Karpas-422 (cell line): ENCODE measurements at regions not wholly inside any gene's neighbourhood (a gene's known extent, or its start where the extent isn't known, plus 50 kb on each side); places are given as distances from the start of the nearest gene placed in this dataset.
"Not testable (repeated sequence)": the region's sequence is repeated elsewhere in the genome, so short reads cannot be mapped to it uniquely, and the experiment has no call there.

Experiments used
- DNase-seq: peaks from one replicate; pipeline ENCODE4 v3.0.0-alpha.2; 2015
- H2AFZ ChIP-seq: fragments of 200-600 bp; sonication (generic); 2 replicates; pipeline ENCODE4 v1.6.1; 2014; ENCODE audit warnings: antibody characterized with exemption, low read length, mixed read lengths
- H3K27ac ChIP-seq: fragments of 200-600 bp; sonication (generic); 2 replicates; pipeline ENCODE4 v1.5.1; 2014; ENCODE audit warnings: mild to moderate bottlenecking, low read length, moderate library complexity
- H3K27me3 ChIP-seq: fragments of 200-600 bp; sonication (generic); 2 replicates; pipeline ENCODE4 v1.6.1; 2014; ENCODE audit warnings: low read length, mixed read lengths
- H3K36me3 ChIP-seq: fragments of 200-600 bp; sonication (generic); 2 replicates; pipeline ENCODE4 v1.6.1; 2014; ENCODE audit warnings: low read length, mixed read lengths; ENCODE audit not compliant: insufficient read depth
- H3K4me1 ChIP-seq: fragments of 200-600 bp; sonication (generic); 2 replicates; pipeline ENCODE4 v1.6.1; 2014; ENCODE audit warnings: mild to moderate bottlenecking, low read length, mixed read lengths
- H3K4me2 ChIP-seq: fragments of 200-600 bp; sonication (generic); 2 replicates; pipeline ENCODE4 v1.6.1; 2014; ENCODE audit warnings: low read length, low read depth, mild to moderate bottlenecking; ENCODE audit not compliant: poor library complexity, severe bottlenecking
- H3K4me3 ChIP-seq: fragments of 200-600 bp; sonication (generic); 2 replicates; pipeline ENCODE4 v1.5.1; 2014; ENCODE audit warnings: mild to moderate bottlenecking, antibody characterized with exemption, low read length, mixed read lengths
- H3K79me2 ChIP-seq: fragments of 200-600 bp; sonication (generic); 2 replicates; pipeline ENCODE4 v1.6.1; 2014; ENCODE audit warnings: mild to moderate bottlenecking, low read length, mixed read lengths
- H3K9ac ChIP-seq: fragments of 200-600 bp; sonication (generic); 2 replicates; pipeline ENCODE4 v1.6.0; 2014; ENCODE audit warnings: low read length
- H3K9me2 ChIP-seq: fragments of 200-600 bp; sonication (generic), shearing (Covaris generic); replicated peaks from 2 replicates; pipeline ENCODE4 v1.6.0; 2014; ENCODE audit warnings: mild to moderate bottlenecking, low read length, moderate library complexity; ENCODE audit not compliant: insufficient read depth
- H3K9me3 ChIP-seq: fragments of 300-700, 200-600 bp; sonication (generic); 2 replicates; pipeline ENCODE4 v1.6.1; 2014; ENCODE audit warnings: low read length, mixed read lengths
- H4K20me1 ChIP-seq: fragments of 200-600 bp; sonication (generic); 2 replicates; pipeline ENCODE4 v1.6.1; 2014; ENCODE audit warnings: mild to moderate bottlenecking, antibody characterized with exemption, low read length, low read depth; ENCODE audit not compliant: insufficient read depth

DNA sequence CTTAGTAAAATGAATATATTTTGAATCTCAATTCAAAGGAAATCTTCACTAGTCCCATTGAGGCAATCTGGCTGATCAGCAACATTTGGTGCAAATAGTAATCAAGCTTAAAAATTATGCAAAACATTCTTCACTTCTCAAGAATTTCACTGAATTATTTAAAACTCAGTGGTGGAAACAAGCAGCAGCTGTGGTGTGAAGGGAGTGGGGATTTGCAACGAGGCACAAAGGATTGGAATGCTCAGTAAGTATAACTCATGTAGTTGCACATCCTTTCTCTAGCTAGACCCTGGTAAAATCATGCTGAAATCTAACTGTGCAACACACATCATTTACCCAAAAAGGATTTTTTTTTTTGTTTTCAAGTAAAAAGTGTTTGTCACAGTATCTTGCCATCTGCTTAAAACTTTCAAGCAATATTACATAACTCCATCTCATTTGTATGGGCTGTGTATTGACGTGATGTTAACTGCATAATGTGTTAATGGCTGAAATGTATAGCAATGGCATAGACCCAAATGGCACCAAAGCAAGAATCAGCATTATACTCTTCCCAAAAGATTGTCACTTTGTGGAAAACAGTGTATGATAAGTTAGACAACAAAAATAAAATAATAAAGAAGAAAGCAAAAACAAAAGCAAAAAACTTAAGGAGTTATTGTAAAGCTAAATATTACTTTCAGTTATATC lies 816.6 kb downstream of the EPHA3 start:
- no peak overlapping the region for H3K27ac ChIP-seq
- H3K4me2 ChIP-seq, result no peak overlapping the region
- H3K27me3 ChIP-seq, result no peaks in the 10 kb centered on the region
- no peaks in the 10 kb centered on the region for H3K9me2 ChIP-seq
- H3K4me3 ChIP-seq, result no peak overlapping the region
- H3K36me3 ChIP-seq, result no peaks in the 10 kb centered on the region
- no peak for DNase-seq
- no peaks in the 10 kb centered on the region for H3K79me2 ChIP-seq
- H3K9ac ChIP-seq, result no peak overlapping the region
- H2AFZ ChIP-seq, result no peak overlapping the region
- no peaks in the 10 kb centered on the region for H3K4me1 ChIP-seq
- H4K20me1 ChIP-seq, result no peaks in the 10 kb centered on the region
- peaks cover 8% of the 10 kb centered on the region; the same call in 1 of the 2 replicates for H3K9me3 ChIP-seq

DNA sequence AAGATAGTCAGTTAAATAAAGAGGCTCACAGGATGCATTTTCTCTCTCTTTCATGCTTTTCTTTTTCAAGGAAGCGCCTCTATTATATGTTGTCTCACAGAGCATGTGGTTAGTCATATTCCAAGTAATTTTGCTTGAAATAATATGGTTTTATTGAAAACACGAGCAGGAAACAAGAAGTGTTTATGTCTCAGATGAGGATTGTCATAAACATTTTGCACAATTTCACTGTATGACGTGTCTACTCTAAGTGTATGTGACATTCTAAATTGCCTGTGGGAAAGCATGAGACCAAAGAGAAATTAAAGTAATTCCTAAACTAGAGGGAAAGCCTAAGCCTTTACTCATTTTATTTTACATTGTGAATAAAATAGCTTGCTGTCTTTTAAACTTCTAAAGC lies 818.6 kb downstream of the EPHA3 start:
- H3K27me3 ChIP-seq, result no peaks in the 10 kb centered on the region
- no peak overlapping the region for H3K4me2 ChIP-seq
- no peaks in the 10 kb centered on the region for H3K36me3 ChIP-seq
- no peaks in the 10 kb centered on the region for H3K4me1 ChIP-seq
- no peak overlapping the region for H3K4me3 ChIP-seq
- no peak for DNase-seq
- peaks cover 5% of the 10 kb centered on the region; the same call in 1 of the 2 replicates for H3K9me3 ChIP-seq
- H3K9me2 ChIP-seq, result no peaks in the 10 kb centered on the region
- H2AFZ ChIP-seq, result no peak overlapping the region
- no peak overlapping the region for H3K9ac ChIP-seq
- no peak overlapping the region for H3K27ac ChIP-seq
- no peaks in the 10 kb centered on the region for H3K79me2 ChIP-seq
- H4K20me1 ChIP-seq, result no peaks in the 10 kb centered on the region

- no peak overlapping the region for H3K4me2 ChIP-seq
- H3K4me1 ChIP-seq, result no peaks in the 10 kb centered on the region
- H3K4me3 ChIP-seq, result no peak overlapping the region
- peaks cover 12% of the 10 kb centered on the region; the same call in 1 of the 2 replicates for H3K9me3 ChIP-seq
- no peak for DNase-seq
- no peaks in the 10 kb centered on the region for H3K36me3 ChIP-seq
- H3K9me2 ChIP-seq, result no peaks in the 10 kb centered on the region
- H3K27me3 ChIP-seq, result no peaks in the 10 kb centered on the region
- no peaks in the 10 kb centered on the region for H3K79me2 ChIP-seq
- H3K9ac ChIP-seq, result no peak overlapping the region
- H3K27ac ChIP-seq, result no peak overlapping the region
- no peaks in the 10 kb centered on the region for H4K20me1 ChIP-seq
- H2AFZ ChIP-seq, result no peak overlapping the region
Measured at GRCh38 chr3:89932882-89933281, 825.5 kb downstream of the EPHA3 start.

- not testable (repeated sequence) for H2AFZ ChIP-seq, H3K27ac ChIP-seq, H3K4me2 ChIP-seq, H3K9me2 ChIP-seq, H4K20me1 ChIP-seq, H3K36me3 ChIP-seq, H3K4me3 ChIP-seq, H3K4me1 ChIP-seq, H3K27me3 ChIP-seq, H3K9me3 ChIP-seq, H3K79me2 ChIP-seq, DNase-seq, H3K9ac ChIP-seq
Measured at GRCh38 chr3:89944461-89944860, 837.0 kb downstream of the EPHA3 start.

DNA sequence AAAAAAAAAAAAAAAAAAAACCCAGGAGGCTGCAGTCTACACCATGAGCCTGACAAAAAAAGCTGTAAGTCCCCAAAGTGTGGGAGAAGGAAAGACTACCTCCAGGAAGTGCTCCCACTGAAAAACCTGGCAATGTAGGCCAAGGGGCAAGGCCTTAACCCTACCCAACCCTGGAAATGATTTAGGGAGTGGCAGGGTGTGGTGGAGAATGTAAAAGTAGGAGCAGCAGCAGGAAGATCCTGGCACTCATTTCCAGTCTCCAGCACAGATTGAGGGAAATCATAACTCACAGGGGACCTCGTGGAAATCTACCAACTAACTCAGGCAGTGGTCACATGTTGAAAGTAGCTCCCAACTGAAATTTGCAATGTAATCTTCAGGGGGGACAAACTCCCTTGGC lies 839.5 kb downstream of the EPHA3 start:
- Histone ChIP-seq H3K4me3 (no peak overlapping the region), H3K9me3 (no peaks in the 10 kb centered on the region; the same call in 1 of the 2 replicates), H3K79me2 (no peaks in the 10 kb centered on the region), H3K27ac (no peak overlapping the region), H3K9ac (no peak overlapping the region), H4K20me1 (no peaks in the 10 kb centered on the region), H3K4me2 (no peak overlapping the region), H2AFZ (no peak overlapping the region), H3K36me3 (no peaks in the 10 kb centered on the region), H3K27me3 (no peaks in the 10 kb centered on the region), H3K9me2 (no peaks in the 10 kb centered on the region), H3K4me1 (no peaks in the 10 kb centered on the region)
- DNase-seq, result no peak

- Histone ChIP-seq H4K20me1 (no peaks in the 10 kb centered on the region), H3K9ac (no peak overlapping the region), H3K4me2 (no peak overlapping the region)
Measured at GRCh38 chr3:89947337-89947954, 840.0 kb downstream of the EPHA3 start.

GRCh38 chr3:89948008-89948407 lies 840.6 kb downstream of the EPHA3 start:
- Histone ChIP-seq H3K36me3 (no peaks in the 10 kb centered on the region), H3K4me2 (no peak overlapping the region), H2AFZ (no peak overlapping the region), H3K4me3 (no peak overlapping the region), H3K9me3 (no peaks in the 10 kb centered on the region; the same call in 1 of the 2 replicates), H3K27ac (no peak overlapping the region), H3K27me3 (no peaks in the 10 kb centered on the region), H3K4me1 (no peaks in the 10 kb centered on the region), H3K9me2 (no peaks in the 10 kb centered on the region), H3K79me2 (no peaks in the 10 kb centered on the region), H3K9ac (no peak overlapping the region), H4K20me1 (no peaks in the 10 kb centered on the region)
- DNase-seq, result no peak

More at GRCh38 chr3:89947337-89947954, 840.0 kb downstream of the EPHA3 start:
- H3K9me3 ChIP-seq, result no peaks in the 10 kb centered on the region; the same call in 1 of the 2 replicates
- H3K4me1 ChIP-seq, result no peaks in the 10 kb centered on the region
- DNase-seq, result no peak
- no peaks in the 10 kb centered on the region for H3K9me2 ChIP-seq
- H3K27me3 ChIP-seq, result no peaks in the 10 kb centered on the region
- H3K36me3 ChIP-seq, result no peaks in the 10 kb centered on the region
- H3K4me3 ChIP-seq, result no peak overlapping the region
- H3K79me2 ChIP-seq, result no peaks in the 10 kb centered on the region
- no peak overlapping the region for H3K27ac ChIP-seq
- H2AFZ ChIP-seq, result no peak overlapping the region

DNA sequence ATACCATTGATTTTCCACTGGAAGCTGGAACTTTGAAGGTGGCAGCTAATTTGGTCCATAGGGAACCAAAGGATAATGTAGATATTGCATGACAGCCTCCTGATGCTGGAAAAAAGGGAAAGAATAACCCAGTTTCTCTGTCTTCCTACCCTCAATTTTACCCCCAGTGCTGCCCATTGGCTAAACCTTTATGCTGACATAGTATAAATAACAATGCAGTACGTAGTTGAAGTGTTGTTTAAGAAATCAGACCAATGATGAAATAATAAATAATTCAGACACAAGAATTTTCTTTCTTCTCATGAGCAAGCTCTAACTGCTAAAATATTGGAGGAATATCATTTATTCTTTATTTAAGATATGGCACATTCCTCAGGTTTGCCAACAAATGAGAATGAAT lies 843.4 kb downstream of the EPHA3 start:
- no peaks in the 10 kb centered on the region for H3K27me3 ChIP-seq
- no peak overlapping the region for H3K9ac ChIP-seq
- no peaks in the 10 kb centered on the region for H3K4me1 ChIP-seq
- no peak overlapping the region for H3K4me2 ChIP-seq
- no peaks in the 10 kb centered on the region for H3K9me2 ChIP-seq
- no peaks in the 10 kb centered on the region for H3K79me2 ChIP-seq
- DNase-seq, result no peak
- H3K4me3 ChIP-seq, result no peak overlapping the region
- H3K36me3 ChIP-seq, result no peaks in the 10 kb centered on the region
- H2AFZ ChIP-seq, result no peak overlapping the region
- H3K27ac ChIP-seq, result no peak overlapping the region
- H3K9me3 ChIP-seq, result peaks cover 4% of the 10 kb centered on the region
- no peaks in the 10 kb centered on the region for H4K20me1 ChIP-seq
